EL (cell line): ENCODE measurements at regions not wholly inside any gene's neighbourhood (a gene's known extent, or its start where the extent isn't known, plus 50 kb on each side); places are given as distances from the start of the nearest gene placed in this dataset.
A peak's percentile ranks its signal among the peaks of the same experiment; 100 is the strongest.
"Not testable (repeated sequence)": the region's sequence is repeated elsewhere in the genome, so short reads cannot be mapped to it uniquely, and the experiment has no call there.

Experiments
- DNase-seq: peaks from one replicate; pipeline ENCODE4 v3.0.0-alpha.2; 2016

DNA sequence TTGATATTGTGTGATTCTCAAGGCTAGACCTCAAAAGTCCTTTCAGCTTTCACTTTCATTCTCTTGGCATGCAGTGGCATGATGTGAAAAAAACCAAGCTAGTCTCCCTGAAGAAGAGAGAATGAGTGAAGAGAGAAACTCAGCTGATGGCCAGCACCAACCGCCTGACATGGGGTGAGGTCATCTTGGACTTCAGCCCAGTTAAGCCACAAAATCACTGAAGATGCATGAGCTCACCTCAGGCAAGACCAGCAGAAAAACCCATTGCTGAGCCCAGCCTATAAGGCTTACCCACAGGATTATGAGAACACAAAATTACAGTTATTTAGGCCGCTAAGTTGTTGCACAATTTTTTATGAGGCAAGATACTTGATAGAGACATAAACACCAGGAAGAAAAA, 496.5 kb downstream of the TOX3 start:
- DNase-seq = peak; percentile 3

DNA sequence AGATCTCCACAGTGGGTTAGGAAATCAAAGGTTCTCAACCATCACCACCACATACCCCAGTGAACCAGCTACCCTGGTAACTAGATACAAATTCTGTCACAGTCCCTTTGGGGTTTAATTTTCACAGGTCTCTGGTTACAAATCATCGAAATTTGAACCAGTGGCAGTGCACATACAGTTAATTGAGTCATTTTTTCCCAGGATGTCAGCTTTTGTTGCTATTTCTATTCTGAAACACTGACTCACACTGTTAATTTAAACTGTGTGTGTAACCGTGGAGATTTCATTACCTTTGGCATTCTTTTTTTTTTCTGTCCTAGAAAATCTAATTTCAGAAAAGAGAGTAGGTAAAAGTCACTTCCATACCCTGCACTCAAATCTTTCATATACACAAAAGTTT, 511.5 kb downstream of the TOX3 start:
- DNase-seq = no peak

GRCh38 chr16:52034830-52035229, 512.1 kb downstream of the TOX3 start:
- no peak for DNase-seq

DNA sequence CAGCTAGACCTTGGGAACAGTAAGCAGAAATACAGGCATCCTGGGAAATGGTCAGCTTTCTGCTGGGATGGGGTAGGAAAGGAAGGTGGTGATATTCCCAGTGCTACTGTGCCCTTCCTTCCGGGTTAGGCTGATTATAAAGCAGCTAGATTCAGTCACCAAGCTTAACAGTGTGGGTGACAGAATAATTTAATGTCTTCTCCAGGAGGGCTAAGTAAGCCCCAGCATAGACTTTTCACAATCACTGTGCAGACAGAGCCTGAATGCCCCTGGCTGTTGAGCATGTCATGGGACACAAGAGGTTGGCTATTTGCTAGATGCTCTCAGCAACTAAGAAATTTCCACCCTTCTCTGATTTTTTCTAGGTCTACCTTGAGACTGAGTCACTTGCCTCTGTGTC, 513.0 kb downstream of the TOX3 start:
- DNase-seq = no peak

DNA sequence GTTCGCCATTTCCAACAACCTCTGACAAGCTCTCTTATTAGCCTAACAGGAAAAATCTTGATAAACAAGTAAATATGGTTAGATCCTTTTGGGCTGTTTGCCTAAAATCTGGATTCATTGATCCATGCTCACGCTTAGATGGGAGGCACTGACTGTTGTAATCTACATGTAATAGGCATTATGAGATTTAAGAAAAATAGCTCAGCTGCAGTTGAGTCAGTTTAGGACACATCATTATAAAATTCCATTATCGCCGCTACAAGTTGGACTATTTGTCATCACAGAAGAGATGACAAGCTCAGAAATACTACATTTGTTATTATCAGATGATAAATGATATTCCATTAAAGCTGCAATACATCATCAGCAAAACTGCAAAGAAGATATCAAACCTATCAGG, 524.0 kb downstream of the TOX3 start:
- no peak for DNase-seq

- DNase-seq = no peak
These were observed 524.8 kb downstream of the TOX3 start for GRCh38 chr16:52022177-52022576.

GRCh38 chr16:52016387-52016786, 530.6 kb downstream of the TOX3 start:
- DNase-seq = no peak

DNA sequence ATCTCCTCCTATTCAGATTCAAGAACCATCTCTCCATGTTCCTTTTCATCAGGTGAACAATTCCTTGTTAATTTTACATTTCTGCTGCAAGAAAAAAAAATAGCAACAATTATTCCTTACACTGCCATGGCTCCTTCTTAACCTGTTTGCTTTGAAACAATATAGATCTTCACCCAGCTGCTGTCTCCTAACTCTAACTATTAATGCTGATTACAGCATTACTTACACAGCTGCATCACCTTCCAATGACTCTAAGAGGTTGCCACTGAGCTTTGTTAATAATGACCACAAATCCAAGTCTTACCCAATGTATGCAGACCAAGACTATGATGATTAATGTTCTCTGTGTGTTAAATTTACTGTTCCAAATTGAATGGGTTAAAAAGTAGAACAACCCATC, 541.4 kb downstream of the TOX3 start:
- DNase-seq = no peak

DNA sequence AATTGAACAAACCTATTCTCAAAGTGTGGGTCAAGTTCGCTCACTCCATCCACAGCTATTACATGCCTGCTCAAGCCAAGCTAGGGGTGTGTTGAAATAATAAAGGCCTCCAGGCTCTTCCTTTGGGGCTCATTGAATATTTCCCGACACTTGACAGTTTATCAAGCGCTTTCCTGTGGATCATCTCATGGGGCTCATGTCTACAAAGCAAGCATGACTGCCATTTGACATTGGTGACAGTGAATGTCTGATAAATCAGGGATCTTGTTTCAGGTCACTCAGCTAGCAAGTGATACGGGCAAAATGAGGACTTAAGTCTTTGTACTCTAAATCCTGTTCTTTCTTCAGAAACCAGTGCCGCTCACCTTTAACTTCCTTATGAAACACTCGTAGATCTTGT, 542.6 kb downstream of the TOX3 start:
- no peak for DNase-seq

DNA sequence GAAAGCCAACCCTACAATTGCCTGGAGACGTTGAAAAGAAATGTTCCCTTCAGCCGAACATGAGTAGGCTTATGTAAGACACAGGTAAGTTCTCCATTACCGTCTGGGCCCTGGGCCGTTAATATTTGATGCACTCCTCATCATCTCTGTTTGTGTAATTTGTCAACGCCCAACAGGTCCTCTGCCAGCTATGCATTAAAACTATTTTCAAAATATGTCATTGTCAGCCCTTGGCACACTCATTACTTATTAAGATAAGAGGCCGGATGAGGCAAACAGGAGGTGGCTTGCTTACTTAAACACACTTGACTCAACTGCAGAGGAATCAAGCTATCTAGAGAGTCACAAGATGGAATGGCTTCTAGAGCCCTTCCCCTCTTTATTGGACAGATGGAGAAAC, 544.9 kb downstream of the TOX3 start:
- DNase-seq = no peak

- DNase-seq = no peak
These were observed 550.4 kb downstream of the TOX3 start for GRCh38 chr16:51996516-51996915.

DNA sequence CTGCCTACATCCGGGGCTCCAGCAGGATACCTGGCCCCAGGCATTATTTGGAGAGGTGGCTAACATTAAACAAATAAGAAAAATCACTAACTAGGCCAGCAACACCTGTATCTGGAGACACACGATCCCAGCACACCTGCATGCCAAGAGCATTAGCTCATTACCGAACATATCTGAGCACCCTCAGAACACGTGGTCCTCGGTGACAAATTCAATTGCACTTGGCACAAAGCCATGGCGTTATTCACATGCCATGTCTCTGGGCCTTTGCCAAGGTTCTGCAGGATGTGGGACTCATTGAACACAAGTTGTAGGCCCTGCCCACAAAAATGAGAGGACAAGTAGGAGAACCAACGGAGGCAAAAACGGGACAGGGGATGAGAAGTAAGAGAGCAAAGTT, 552.3 kb downstream of the TOX3 start:
- DNase-seq = peak; percentile 3

DNA sequence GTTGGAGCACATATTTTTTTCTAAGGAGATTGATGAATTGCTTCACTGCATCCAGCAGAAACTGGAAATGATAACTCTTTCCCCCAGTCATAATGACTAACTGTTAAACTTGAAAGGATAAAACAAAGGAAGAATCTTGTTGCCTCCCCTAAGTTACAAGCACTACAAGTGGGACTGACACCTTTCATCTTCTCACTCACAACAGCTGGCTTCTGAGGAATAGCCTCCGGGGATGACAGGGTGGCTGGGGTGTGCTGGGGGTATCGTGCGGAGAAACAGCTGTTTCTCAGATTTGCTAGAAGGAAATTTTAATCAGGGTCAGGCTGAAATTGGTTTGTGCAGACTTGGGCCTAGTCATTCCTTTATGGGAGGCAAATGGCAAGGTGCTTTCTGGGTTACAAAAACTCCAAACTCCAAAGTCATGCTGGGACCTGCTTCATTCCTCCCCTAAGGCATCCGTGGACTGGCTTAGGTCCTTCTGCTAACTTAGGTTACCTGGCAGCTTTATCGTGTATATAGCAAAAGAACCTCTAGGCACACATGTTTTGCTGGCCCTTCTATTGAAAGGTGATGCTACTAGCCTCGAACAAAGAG, 557.2 kb downstream of the TOX3 start:
- DNase-seq = no peak

DNA sequence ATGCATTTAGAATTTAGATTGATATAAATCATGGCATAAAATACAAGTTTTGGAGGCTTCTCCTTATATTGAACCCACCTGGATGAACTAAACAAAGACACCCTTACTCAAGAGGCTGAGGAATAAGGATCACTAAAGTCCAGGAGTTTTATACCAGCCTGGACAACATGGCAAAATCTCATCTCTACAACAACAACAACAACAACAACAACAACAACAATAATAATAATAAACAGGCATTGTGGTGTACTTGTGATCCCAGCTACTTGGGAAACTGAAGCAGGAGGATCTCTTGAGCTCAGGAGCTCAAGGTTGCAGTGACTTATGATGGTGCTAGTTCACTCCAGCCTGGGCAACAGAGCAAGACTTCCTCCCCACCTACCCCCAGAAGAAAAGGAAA, 558.0 kb downstream of the TOX3 start:
- no peak for DNase-seq

- no peak for DNase-seq
These were observed 559.4 kb downstream of the TOX3 start for GRCh38 chr16:51987519-51987918.

DNA sequence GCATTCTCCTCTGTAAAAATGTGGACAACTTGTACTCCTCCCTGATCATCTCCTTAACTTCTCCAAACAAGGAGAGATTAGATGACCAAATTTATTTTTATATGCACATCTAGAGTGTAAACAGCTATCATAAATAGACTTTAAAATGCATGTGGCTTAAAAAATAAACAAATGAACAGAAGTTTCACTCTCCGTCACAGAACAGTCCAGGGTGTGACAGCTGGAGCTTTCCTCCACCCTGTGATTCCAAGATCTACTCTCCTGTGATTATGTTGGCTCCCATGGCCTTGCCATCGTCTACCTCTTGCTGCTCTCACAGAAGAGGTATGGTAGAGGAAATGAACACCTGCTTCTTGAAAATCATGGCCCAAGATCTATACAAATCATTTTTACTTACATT, 560.2 kb downstream of the TOX3 start:
- DNase-seq = no peak

DNA sequence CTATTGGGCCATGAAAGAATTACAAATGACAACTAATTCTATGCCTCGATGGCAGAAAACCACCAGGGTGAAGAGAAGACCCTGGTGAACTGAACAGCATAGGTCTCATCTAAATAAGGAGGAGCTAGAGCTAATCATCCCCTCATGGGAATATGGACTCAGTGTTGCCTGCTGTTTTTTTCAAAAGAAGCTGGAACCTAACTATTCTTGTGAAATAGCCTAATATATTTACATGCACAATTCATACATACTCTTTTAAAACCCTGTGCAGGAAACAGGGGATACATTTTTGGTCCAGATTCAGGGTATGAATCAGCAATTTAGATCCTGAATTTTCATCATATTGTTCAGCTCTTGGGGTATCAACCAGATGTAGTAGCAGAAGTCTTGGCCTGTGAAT, 560.6 kb downstream of the TOX3 start:
- no peak for DNase-seq

GRCh38 chr16:51985126-51985525, 561.8 kb downstream of the TOX3 start:
- DNase-seq = no peak

- DNase-seq = no peak
These were observed 562.5 kb downstream of the TOX3 start for GRCh38 chr16:51984395-51984794.

- peak; percentile 44 for DNase-seq
These were observed 563.9 kb downstream of the TOX3 start for GRCh38 chr16:51982715-51983680.

DNA sequence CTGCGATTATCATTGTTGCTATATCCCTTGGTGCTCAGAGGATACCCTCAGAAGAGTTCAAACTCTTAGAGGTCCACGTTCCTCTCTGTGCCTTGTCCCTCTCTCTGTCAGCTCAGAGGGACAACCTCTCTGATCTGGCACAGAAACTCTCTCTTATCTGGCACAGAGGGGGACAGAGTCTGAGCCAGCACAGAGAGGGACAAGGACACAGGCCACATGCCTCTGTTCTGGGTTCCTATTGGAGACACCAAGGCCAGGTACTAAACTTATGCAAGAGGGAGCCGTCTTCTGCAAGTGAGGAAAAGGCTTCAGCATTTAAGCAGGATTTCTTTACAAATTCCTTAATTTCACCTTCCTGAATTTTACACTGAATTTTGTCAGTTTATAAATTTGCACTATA, 565.2 kb downstream of the TOX3 start:
- DNase-seq = no peak

DNA sequence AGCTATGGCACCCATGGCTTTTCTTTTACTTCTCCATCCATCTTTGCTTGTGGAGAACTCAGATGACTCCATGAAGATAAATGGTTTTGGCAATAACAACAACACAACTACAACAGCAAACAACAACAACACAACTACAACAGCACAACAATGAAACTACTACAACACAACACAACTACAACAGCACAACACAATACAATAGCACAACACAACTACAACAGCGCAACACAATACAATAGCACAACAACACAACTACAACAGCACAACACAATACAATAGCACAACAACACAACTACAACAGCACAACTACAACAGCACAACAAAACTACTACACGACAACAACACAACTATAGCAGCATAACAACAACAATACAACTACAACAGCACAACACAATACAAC, 569.4 kb downstream of the TOX3 start:
- DNase-seq = not testable (repeated sequence)

- peak; percentile 6 for DNase-seq
These were observed 575.8 kb downstream of the TOX3 start for GRCh38 chr16:51971184-51971583.

GRCh38 chr16:51968749-51969148, 578.2 kb downstream of the TOX3 start:
- DNase-seq = no peak

DNA sequence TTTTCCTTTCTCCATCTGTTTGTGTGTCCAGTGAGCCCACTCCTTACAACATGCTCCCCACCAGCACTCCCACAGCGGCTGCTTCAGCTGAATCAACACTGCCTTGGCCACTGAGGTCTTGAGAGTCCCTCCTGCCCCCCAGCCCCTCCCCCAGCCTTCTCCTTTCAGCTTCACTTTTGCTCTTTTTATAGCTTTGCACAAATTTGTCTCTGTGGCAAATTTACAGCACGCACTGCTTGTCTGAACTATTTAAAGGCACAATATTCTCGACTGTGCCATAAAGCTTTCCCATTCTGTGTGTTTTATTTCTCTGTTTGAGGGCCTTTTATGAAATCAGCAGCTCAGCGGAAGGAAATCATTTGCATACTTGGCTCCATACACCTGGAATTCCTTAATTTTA, 579.3 kb downstream of the TOX3 start:
- no peak for DNase-seq
